ENCODE measurements at regions not wholly inside any gene's neighbourhood (a gene's known extent, or its start where the extent isn't known, plus 50 kb on each side); places are given as distances from the start of the nearest gene placed in this dataset.

GRCh38 chr12:17763366-17763765 lies 326.6 kb downstream of the RERGL start:
- DNase-seq = no peak
- H3K36me3 ChIP-seq (replicated peaks; ENCODE audit: insufficient read depth, low read length) = no peaks in the 10 kb centered on the region
- H2AFZ ChIP-seq (ENCODE audit: low read length) = no peak overlapping the region
- no peaks in the 10 kb centered on the region for H3K9me2 ChIP-seq (replicated peaks; ENCODE audit: insufficient read depth, low read length)
- H3K4me2 ChIP-seq (ENCODE audit: low read depth, low read length) = no peak overlapping the region
- H4K20me1 ChIP-seq (ENCODE audit: insufficient read depth, low read length) = no peaks in the 10 kb centered on the region
- H3K4me3 ChIP-seq (ENCODE audit: low read length) = no peak overlapping the region
- no peaks in the 10 kb centered on the region for H3K9me3 ChIP-seq (replicated peaks; ENCODE audit: insufficient read depth, low read length)
- no peaks in the 10 kb centered on the region for H3F3A ChIP-seq (ENCODE audit: insufficient read depth, low read length)
- no peaks in the 10 kb centered on the region for H3K27me3 ChIP-seq (replicated peaks; ENCODE audit: insufficient read depth, low read length)
- TF ChIP-seq EZH2 (optimal IDR thresholded peaks at IDR 0.05; ENCODE audit: low read depth, low read length) (no peak), EZH2phosphoT487 (IDR thresholded peaks at IDR 0.05; ENCODE audit: low read length) (no peak), CTCF (IDR thresholded peaks at IDR 0.05; ENCODE audit: low read length) (no peak)
- H3K79me2 ChIP-seq (ENCODE audit: low read length) = no peaks in the 10 kb centered on the region
- H3K9ac ChIP-seq (ENCODE audit: low read length) = no peak overlapping the region
- no peak overlapping the region for H3K27ac ChIP-seq (ENCODE audit: low read length)
- H3K4me1 ChIP-seq (ENCODE audit: low read length) = no peaks in the 10 kb centered on the region

GRCh38 chr12:17759982-17760381 lies 330.0 kb downstream of the RERGL start:
- no peaks in the 10 kb centered on the region for H4K20me1 ChIP-seq (ENCODE audit: insufficient read depth, low read length)
- DNase-seq = no peak
- H3F3A ChIP-seq (ENCODE audit: insufficient read depth, low read length) = no peaks in the 10 kb centered on the region
- no peak overlapping the region for H2AFZ ChIP-seq (ENCODE audit: low read length)
- H3K27ac ChIP-seq (ENCODE audit: low read length) = no peak overlapping the region
- no peaks in the 10 kb centered on the region for H3K27me3 ChIP-seq (replicated peaks; ENCODE audit: insufficient read depth, low read length)
- H3K9me2 ChIP-seq (replicated peaks; ENCODE audit: insufficient read depth, low read length) = no peaks in the 10 kb centered on the region
- H3K4me2 ChIP-seq (ENCODE audit: low read depth, low read length) = no peak overlapping the region
- no peak for TF ChIP-seq EZH2 (optimal IDR thresholded peaks at IDR 0.05; ENCODE audit: low read depth, low read length)
- TF ChIP-seq CTCF (IDR thresholded peaks at IDR 0.05; ENCODE audit: low read length) = no peak
- no peak overlapping the region for H3K4me3 ChIP-seq (ENCODE audit: low read length)
- no peaks in the 10 kb centered on the region for H3K9me3 ChIP-seq (replicated peaks; ENCODE audit: insufficient read depth, low read length)
- H3K4me1 ChIP-seq (ENCODE audit: low read length) = no peaks in the 10 kb centered on the region
- no peaks in the 10 kb centered on the region for H3K79me2 ChIP-seq (ENCODE audit: low read length)
- H3K9ac ChIP-seq (ENCODE audit: low read length) = no peak overlapping the region
- no peaks in the 10 kb centered on the region for H3K36me3 ChIP-seq (replicated peaks; ENCODE audit: insufficient read depth, low read length)

Data from MM.1S (cell line).